HUES48 (cell line): ENCODE measurements at regions not wholly inside any gene's neighbourhood (a gene's known extent, or its start where the extent isn't known, plus 50 kb on each side); places are given as distances from the start of the nearest gene placed in this dataset.
A peak's percentile ranks its signal among the peaks of the same experiment; 100 is the strongest.

Source experiments
- H3K27ac ChIP-seq: one replicate; pipeline ENCODE4 v1.7.0; 2013; ENCODE audit warnings: low read depth, low read length, inconsistent platforms
- H3K27me3 ChIP-seq: 2 replicates; pipeline ENCODE4 v1.6.1; 2013; ENCODE audit warnings: mild to moderate bottlenecking, low read length; ENCODE audit not compliant: control insufficient read depth, insufficient read depth
- H3K36me3 ChIP-seq: 2 replicates; pipeline ENCODE4 v1.6.1; 2013; ENCODE audit warnings: low read length; ENCODE audit not compliant: control insufficient read depth, insufficient read depth
- H3K4me1 ChIP-seq: 2 replicates; pipeline ENCODE4 v1.6.1; 2013; ENCODE audit warnings: mild to moderate bottlenecking, low read length; ENCODE audit not compliant: control insufficient read depth, insufficient read depth
- H3K4me3 ChIP-seq: 2 replicates; pipeline ENCODE4 v1.5.1; 2013; ENCODE audit warnings: mild to moderate bottlenecking, low read depth, low read length
- H3K9ac ChIP-seq: 2 replicates; pipeline ENCODE4 v1.6.1; 2013; ENCODE audit warnings: mild to moderate bottlenecking, low read depth, low read length, moderate library complexity
- H3K9me3 ChIP-seq: 2 replicates; pipeline ENCODE4 v1.6.1; 2013; ENCODE audit warnings: low read length; ENCODE audit not compliant: control insufficient read depth, insufficient read depth

- H3K36me3 ChIP-seq = no peaks in the 10 kb centered on the region
- H3K27ac ChIP-seq = no peak overlapping the region
- no peak overlapping the region for H3K4me3 ChIP-seq
- H3K27me3 ChIP-seq = no peaks in the 10 kb centered on the region
- no peak overlapping the region for H3K9ac ChIP-seq
- peaks cover 11% of the 10 kb centered on the region; the same call in 1 of the 2 replicates for H3K4me1 ChIP-seq
- no peaks in the 10 kb centered on the region for H3K9me3 ChIP-seq
Measured at GRCh38 chr9:21580636-21581378, 98.7 kb upstream of the IFNE start.

- H3K9ac ChIP-seq = no peak overlapping the region
- H3K27me3 ChIP-seq = no peaks in the 10 kb centered on the region
- H3K36me3 ChIP-seq = no peaks in the 10 kb centered on the region
Measured at GRCh38 chr9:21583628-21584377, 101.7 kb upstream of the IFNE start.

GRCh38 chr9:21584890-21585289, 102.8 kb upstream of the IFNE start:
- no peaks in the 10 kb centered on the region for H3K9me3 ChIP-seq
- no peaks in the 10 kb centered on the region for H3K27me3 ChIP-seq
- no peaks in the 10 kb centered on the region for H3K4me1 ChIP-seq
- no peaks in the 10 kb centered on the region for H3K36me3 ChIP-seq
- no peak overlapping the region for H3K27ac ChIP-seq
- no peak overlapping the region for H3K9ac ChIP-seq
- H3K4me3 ChIP-seq = no peak overlapping the region

More at GRCh38 chr9:21583628-21584377, 101.7 kb upstream of the IFNE start:
- Histone ChIP-seq H3K27ac (no peak overlapping the region), H3K4me3 (no peak overlapping the region), H3K4me1 (no peaks in the 10 kb centered on the region), H3K9me3 (no peaks in the 10 kb centered on the region)

- no peak overlapping the region for H3K4me3 ChIP-seq
- no peaks in the 10 kb centered on the region for H3K9me3 ChIP-seq
- 0 out of 2 replicates have a peak, but pooled peaks cover under 1% of the 10 kb centered on the region for H3K4me1 ChIP-seq
- H3K27ac ChIP-seq = no peak overlapping the region
- no peak overlapping the region for H3K9ac ChIP-seq
- no peaks in the 10 kb centered on the region for H3K36me3 ChIP-seq
- H3K27me3 ChIP-seq = no peaks in the 10 kb centered on the region
Measured at GRCh38 chr9:21585756-21586752, 103.9 kb upstream of the IFNE start.

GRCh38 chr9:21589344-21590056, 107.4 kb upstream of the IFNE start:
- H3K27ac ChIP-seq = no peak overlapping the region
- no peak overlapping the region for H3K4me3 ChIP-seq
- H3K36me3 ChIP-seq = no peaks in the 10 kb centered on the region
- peaks cover 24% of the 10 kb centered on the region for H3K4me1 ChIP-seq
- no peaks in the 10 kb centered on the region for H3K27me3 ChIP-seq
- no peaks in the 10 kb centered on the region for H3K9me3 ChIP-seq
- H3K9ac ChIP-seq = no peak overlapping the region

- H3K4me1 ChIP-seq = peaks cover 24% of the 10 kb centered on the region
- no peak overlapping the region for H3K4me3 ChIP-seq
- H3K9ac ChIP-seq = no peak overlapping the region
- H3K9me3 ChIP-seq = no peaks in the 10 kb centered on the region
- H3K27me3 ChIP-seq = no peaks in the 10 kb centered on the region
- H3K36me3 ChIP-seq = no peaks in the 10 kb centered on the region
- no peak overlapping the region for H3K27ac ChIP-seq
Measured at GRCh38 chr9:21590058-21590996, 108.2 kb upstream of the IFNE start.

- Histone ChIP-seq H3K9me3 (no peaks in the 10 kb centered on the region), H3K36me3 (no peaks in the 10 kb centered on the region), H3K27ac (peak overlapping the region; percentile 91), H3K4me1 (peaks cover 24% of the 10 kb centered on the region), H3K4me3 (no peak overlapping the region), H3K27me3 (no peaks in the 10 kb centered on the region), H3K9ac (no peak overlapping the region; the same call in 1 of the 2 replicates)
Measured at GRCh38 chr9:21591221-21592062, 109.3 kb upstream of the IFNE start.

- Histone ChIP-seq H3K4me1 (peaks cover 24% of the 10 kb centered on the region), H3K9me3 (no peaks in the 10 kb centered on the region), H3K27ac (peak overlapping the region; percentile 91), H3K4me3 (no peak overlapping the region), H3K27me3 (no peaks in the 10 kb centered on the region), H3K36me3 (no peaks in the 10 kb centered on the region), H3K9ac (no peak overlapping the region; the same call in 1 of the 2 replicates)
Measured at GRCh38 chr9:21592063-21592338, 109.9 kb upstream of the IFNE start.

GRCh38 chr9:21597284-21597683, 115.2 kb upstream of the IFNE start:
- Histone ChIP-seq H3K4me1 (peaks cover 11% of the 10 kb centered on the region; the same call in 1 of the 2 replicates), H3K36me3 (no peaks in the 10 kb centered on the region), H3K27ac (no peak overlapping the region), H3K9ac (no peak overlapping the region), H3K27me3 (no peaks in the 10 kb centered on the region), H3K4me3 (no peak overlapping the region), H3K9me3 (no peaks in the 10 kb centered on the region)
